GM23338 (cell line): ENCODE measurements at regions not wholly inside any gene's neighbourhood (a gene's known extent, or its start where the extent isn't known, plus 50 kb on each side); places are given as distances from the start of the nearest gene placed in this dataset.
"Not testable (repeated sequence)": the region's sequence is repeated elsewhere in the genome, so short reads cannot be mapped to it uniquely, and the experiment has no call there.

Experiments
- ATAC-seq: fragments of 200-7000 bp; cut with Tn5 transposase; 3 replicates; pipeline ENCODE4 v1.9.1; 2020
- DNase-seq: peaks from one replicate; pipeline ENCODE4 v3.0.0-alpha.2; 2015; ENCODE audit warnings: low spot score
- H2AFZ ChIP-seq: fragments of 200-600 bp; sonication (generic); 2 replicates; pipeline ENCODE4 v1.8.0; 2016; ENCODE audit warnings: antibody characterized with exemption, mild to moderate bottlenecking, moderate library complexity
- H3F3A ChIP-seq: fragments of 200-600 bp; sonication (generic); replicated peaks from 2 replicates; pipeline ENCODE4 v1.8.0; 2017; ENCODE audit warnings: antibody characterized with exemption, mixed run types, low read depth
- H3K27ac ChIP-seq: fragments of 200-600 bp; sonication (generic); 2 replicates; pipeline ENCODE4 v1.6.1; 2016; ENCODE audit warnings: low read depth
- H3K27me3 ChIP-seq: fragments of 200-600 bp; sonication (generic); 2 replicates; pipeline ENCODE4 v1.8.0; 2016; ENCODE audit warnings: mild to moderate bottlenecking, mixed run types, moderate library complexity; ENCODE audit not compliant: insufficient read depth
- H3K36me3 ChIP-seq: fragments of 200-600 bp; sonication (generic); 2 replicates; pipeline ENCODE4 v1.8.0; 2016; ENCODE audit warnings: mild to moderate bottlenecking; ENCODE audit not compliant: insufficient read depth
- H3K4me1 ChIP-seq: fragments of 200-600 bp; sonication (generic); 2 replicates; pipeline ENCODE4 v1.8.0; 2016; ENCODE audit warnings: mild to moderate bottlenecking, moderate library complexity; ENCODE audit not compliant: insufficient read depth
- H3K4me2 ChIP-seq: fragments of 200-600 bp; sonication (generic); 2 replicates; pipeline ENCODE4 v1.7.1; 2017; ENCODE audit warnings: mixed run types
- H3K4me3 ChIP-seq: fragments of 200-600 bp; sonication (generic); 2 replicates; pipeline ENCODE4 v1.6.1; 2016; ENCODE audit warnings: mixed run types
- H3K79me2 ChIP-seq: fragments of 200-600 bp; sonication (generic); replicated peaks from 2 replicates; pipeline ENCODE4 v1.8.0; 2017; ENCODE audit warnings: mild to moderate bottlenecking; ENCODE audit not compliant: insufficient read depth
- H3K9me2 ChIP-seq: fragments of 200-600 bp; sonication (generic); 2 replicates; pipeline ENCODE4 v1.8.0; 2017; ENCODE audit not compliant: insufficient read depth
- H4K20me1 ChIP-seq: fragments of 200-600 bp; sonication (generic); replicated peaks from 2 replicates; pipeline ENCODE4 v1.8.0; 2017; ENCODE audit warnings: mild to moderate bottlenecking; ENCODE audit not compliant: insufficient read depth
- H3K27ac Mint-ChIP-seq: 2 replicates; pipeline ENCODE4 v1.8.0; 2020; ENCODE audit warnings: inconsistent platforms, mild to moderate bottlenecking, moderate library complexity, mixed read lengths
- H3K27me3 Mint-ChIP-seq: 3 replicates; pipeline ENCODE4 v1.8.0; 2022; ENCODE audit warnings: low read depth, mild to moderate bottlenecking, moderate library complexity, mixed read lengths, inconsistent platforms; ENCODE audit not compliant: insufficient read depth, poor library complexity
- H3K36me3 Mint-ChIP-seq: 3 replicates; pipeline ENCODE4 v1.8.0; 2021; ENCODE audit warnings: low read depth, mild to moderate bottlenecking, inconsistent platforms, moderate library complexity, mixed read lengths
- H3K4me1 Mint-ChIP-seq: 3 replicates; pipeline ENCODE4 v1.8.0; 2020; ENCODE audit warnings: mild to moderate bottlenecking, inconsistent platforms, mixed read lengths
- H3K4me3 Mint-ChIP-seq: 3 replicates; pipeline ENCODE4 v1.8.0; 2021; ENCODE audit warnings: moderate library complexity, mild to moderate bottlenecking, inconsistent platforms, mixed read lengths
- H3K9me3 Mint-ChIP-seq: 3 replicates; pipeline ENCODE4 v1.8.0; 2020; ENCODE audit warnings: moderate library complexity, mild to moderate bottlenecking, inconsistent platforms, mixed read lengths
- EZH2phosphoT487 ChIP-seq: fragments of 200-600 bp; sonication (generic); IDR thresholded peaks from one replicate; pipeline ENCODE4 v1.8.1; 2018; ENCODE audit warnings: antibody characterized with exemption; ENCODE audit not compliant: unreplicated experiment
- JUNB ChIP-seq: IDR thresholded peaks from one replicate; pipeline ENCODE4 v1.6.1; 2016; ENCODE audit warnings: antibody characterized with exemption; ENCODE audit not compliant: unreplicated experiment
- NANOG ChIP-seq: IDR thresholded peaks from 2 replicates; pipeline ENCODE4 v1.6.1; 2016; ENCODE audit warnings: antibody characterized with exemption, borderline replicate concordance
- POLR2AphosphoS5 ChIP-seq: IDR thresholded peaks from 2 replicates; pipeline ENCODE4 v1.6.1; 2016; ENCODE audit warnings: antibody characterized with exemption, low read depth
- STAT1 ChIP-seq: IDR thresholded peaks from one replicate; pipeline ENCODE4 v1.6.1; 2016; ENCODE audit warnings: antibody characterized with exemption; ENCODE audit not compliant: unreplicated experiment
- ZNF114 ChIP-seq: fragments of 250-450 bp; sonication (Bioruptor Pico); IDR thresholded peaks from 2 replicates; pipeline ENCODE4 v1.5.0; 2020; ENCODE audit warnings: mild to moderate bottlenecking, moderate library complexity
- ZNF331 ChIP-seq: fragments of 250-450 bp; sonication (Bioruptor Pico); IDR thresholded peaks from 2 replicates; pipeline ENCODE4 v1.5.0; 2020; ENCODE audit warnings: low read depth, mild to moderate bottlenecking, moderate library complexity
- TF ChIP-seq, protein P1 (sequence below): fragments of 250-450 bp; sonication (Bioruptor Pico); IDR thresholded peaks from 2 replicates; pipeline ENCODE4 v1.5.0; 2020; ENCODE audit warnings: mild to moderate bottlenecking, moderate library complexity
- TF ChIP-seq, protein P2 (sequence below), 2 experiments: fragments of 200-600 bp in 1 of 2; sonication (generic) in 1 of 2; conservative IDR thresholded peaks; 2 replicates each; pipeline versions ENCODE4 v1.5.1 to v1.6.1; 2016 to 2017; ENCODE audit warnings: antibody characterized with exemption in 2 of 2, low read depth in 2 of 2, mild to moderate bottlenecking in 2 of 2, moderate library complexity in 1 of 2

DNA sequence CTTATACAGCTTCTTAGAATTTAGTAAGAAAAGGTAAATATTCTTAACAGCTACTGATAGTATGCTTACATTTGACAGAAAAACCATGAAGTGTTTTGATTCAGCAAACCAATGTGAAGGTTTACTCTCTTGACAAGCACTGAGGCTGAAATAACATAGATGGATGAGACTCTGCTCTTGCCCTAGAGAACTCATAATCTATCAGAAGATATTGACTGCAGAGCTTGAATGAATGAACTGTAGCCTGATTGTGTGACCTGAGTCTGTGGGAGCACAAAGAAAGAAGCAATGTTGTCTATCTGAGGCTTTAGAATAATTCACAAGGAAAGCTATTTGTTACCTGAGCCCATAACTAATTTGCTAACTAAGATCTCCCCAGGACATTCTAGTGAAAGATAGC is 1235.3 kb downstream of the OLFM4 start (continued):
- TF ChIP-seq, protein P1, sequence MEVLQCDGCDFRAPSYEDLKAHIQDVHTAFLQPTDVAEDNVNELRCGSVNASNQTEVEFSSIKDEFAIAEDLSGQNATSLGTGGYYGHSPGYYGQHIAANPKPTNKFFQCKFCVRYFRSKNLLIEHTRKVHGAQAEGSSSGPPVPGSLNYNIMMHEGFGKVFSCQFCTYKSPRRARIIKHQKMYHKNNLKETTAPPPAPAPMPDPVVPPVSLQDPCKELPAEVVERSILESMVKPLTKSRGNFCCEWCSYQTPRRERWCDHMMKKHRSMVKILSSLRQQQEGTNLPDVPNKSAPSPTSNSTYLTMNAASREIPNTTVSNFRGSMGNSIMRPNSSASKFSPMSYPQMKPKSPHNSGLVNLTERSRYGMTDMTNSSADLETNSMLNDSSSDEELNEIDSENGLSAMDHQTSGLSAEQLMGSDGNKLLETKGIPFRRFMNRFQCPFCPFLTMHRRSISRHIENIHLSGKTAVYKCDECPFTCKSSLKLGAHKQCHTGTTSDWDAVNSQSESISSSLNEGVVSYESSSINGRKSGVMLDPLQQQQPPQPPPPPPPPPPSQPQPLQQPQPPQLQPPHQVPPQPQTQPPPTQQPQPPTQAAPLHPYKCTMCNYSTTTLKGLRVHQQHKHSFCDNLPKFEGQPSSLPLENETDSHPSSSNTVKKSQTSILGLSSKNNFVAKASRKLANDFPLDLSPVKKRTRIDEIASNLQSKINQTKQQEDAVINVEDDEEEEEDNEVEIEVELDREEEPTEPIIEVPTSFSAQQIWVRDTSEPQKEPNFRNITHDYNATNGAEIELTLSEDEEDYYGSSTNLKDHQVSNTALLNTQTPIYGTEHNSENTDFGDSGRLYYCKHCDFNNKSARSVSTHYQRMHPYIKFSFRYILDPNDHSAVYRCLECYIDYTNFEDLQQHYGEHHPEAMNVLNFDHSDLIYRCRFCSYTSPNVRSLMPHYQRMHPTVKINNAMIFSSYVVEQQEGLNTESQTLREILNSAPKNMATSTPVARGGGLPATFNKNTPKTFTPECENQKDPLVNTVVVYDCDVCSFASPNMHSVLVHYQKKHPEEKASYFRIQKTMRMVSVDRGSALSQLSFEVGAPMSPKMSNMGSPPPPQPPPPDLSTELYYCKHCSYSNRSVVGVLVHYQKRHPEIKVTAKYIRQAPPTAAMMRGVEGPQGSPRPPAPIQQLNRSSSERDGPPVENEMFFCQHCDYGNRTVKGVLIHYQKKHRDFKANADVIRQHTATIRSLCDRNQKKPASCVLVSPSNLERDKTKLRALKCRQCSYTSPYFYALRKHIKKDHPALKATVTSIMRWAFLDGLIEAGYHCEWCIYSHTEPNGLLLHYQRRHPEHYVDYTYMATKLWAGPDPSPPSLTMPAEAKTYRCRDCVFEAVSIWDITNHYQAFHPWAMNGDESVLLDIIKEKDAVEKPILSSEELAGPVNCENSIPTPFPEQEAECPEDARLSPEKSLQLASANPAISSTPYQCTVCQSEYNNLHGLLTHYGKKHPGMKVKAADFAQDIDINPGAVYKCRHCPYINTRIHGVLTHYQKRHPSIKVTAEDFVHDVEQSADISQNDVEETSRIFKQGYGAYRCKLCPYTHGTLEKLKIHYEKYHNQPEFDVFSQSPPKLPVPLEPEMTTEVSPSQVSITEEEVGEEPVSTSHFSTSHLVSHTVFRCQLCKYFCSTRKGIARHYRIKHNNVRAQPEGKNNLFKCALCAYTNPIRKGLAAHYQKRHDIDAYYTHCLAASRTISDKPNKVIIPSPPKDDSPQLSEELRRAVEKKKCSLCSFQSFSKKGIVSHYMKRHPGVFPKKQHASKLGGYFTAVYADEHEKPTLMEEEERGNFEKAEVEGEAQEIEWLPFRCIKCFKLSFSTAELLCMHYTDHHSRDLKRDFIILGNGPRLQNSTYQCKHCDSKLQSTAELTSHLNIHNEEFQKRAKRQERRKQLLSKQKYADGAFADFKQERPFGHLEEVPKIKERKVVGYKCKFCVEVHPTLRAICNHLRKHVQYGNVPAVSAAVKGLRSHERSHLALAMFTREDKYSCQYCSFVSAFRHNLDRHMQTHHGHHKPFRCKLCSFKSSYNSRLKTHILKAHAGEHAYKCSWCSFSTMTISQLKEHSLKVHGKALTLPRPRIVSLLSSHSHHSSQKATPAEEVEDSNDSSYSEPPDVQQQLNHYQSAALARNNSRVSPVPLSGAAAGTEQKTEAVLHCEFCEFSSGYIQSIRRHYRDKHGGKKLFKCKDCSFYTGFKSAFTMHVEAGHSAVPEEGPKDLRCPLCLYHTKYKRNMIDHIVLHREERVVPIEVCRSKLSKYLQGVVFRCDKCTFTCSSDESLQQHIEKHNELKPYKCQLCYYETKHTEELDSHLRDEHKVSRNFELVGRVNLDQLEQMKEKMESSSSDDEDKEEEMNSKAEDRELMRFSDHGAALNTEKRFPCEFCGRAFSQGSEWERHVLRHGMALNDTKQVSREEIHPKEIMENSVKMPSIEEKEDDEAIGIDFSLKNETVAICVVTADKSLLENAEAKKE (CRISPR knock-in tag), result no peak
- TF ChIP-seq JUNB (no peak), STAT1 (no peak), ZNF331 (no peak), EZH2phosphoT487 (no peak), ZNF114 (CRISPR knock-in tag) (no peak)
- TF ChIP-seq, protein P2, sequence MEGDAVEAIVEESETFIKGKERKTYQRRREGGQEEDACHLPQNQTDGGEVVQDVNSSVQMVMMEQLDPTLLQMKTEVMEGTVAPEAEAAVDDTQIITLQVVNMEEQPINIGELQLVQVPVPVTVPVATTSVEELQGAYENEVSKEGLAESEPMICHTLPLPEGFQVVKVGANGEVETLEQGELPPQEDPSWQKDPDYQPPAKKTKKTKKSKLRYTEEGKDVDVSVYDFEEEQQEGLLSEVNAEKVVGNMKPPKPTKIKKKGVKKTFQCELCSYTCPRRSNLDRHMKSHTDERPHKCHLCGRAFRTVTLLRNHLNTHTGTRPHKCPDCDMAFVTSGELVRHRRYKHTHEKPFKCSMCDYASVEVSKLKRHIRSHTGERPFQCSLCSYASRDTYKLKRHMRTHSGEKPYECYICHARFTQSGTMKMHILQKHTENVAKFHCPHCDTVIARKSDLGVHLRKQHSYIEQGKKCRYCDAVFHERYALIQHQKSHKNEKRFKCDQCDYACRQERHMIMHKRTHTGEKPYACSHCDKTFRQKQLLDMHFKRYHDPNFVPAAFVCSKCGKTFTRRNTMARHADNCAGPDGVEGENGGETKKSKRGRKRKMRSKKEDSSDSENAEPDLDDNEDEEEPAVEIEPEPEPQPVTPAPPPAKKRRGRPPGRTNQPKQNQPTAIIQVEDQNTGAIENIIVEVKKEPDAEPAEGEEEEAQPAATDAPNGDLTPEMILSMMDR (conservative IDR thresholded peaks at IDR 0.05; ENCODE audit: low read depth in 2 of 2), result no peak

DNA sequence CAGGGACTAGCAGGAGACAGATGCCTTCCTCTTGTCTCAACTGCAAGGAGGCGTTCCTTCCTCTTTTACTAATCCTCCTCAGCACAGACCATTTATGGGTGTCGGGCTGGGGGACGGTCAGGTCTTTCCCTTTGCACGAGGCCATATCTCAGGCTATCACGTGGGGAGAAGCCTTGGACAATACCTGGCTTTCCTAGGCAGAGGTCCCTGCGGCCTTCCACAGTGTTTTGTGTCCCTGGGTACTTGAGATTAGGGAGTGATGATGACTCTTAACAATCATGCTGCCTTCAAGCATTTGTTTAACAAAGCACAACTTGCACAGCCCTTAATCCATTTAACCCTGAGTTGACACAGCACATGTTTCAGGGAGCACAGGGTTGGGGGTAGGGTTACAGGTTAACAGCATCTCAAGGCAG is 1238.6 kb downstream of the OLFM4 start:
- not testable (repeated sequence) for H3K4me3 Mint-ChIP-seq, H4K20me1 ChIP-seq, H2AFZ ChIP-seq, H3K4me3 ChIP-seq, H3K27me3 Mint-ChIP-seq, H3K27me3 ChIP-seq, H3K9me3 Mint-ChIP-seq, H3K36me3 ChIP-seq, H3F3A ChIP-seq, H3K9me2 ChIP-seq
- Histone ChIP-seq H3K4me2 (peak overlapping the region; percentile 36), H3K79me2 (peaks cover 36% of the 10 kb centered on the region), H3K4me1 (peaks cover 38% of the 10 kb centered on the region), H3K27ac (peak overlapping the region; percentile 99)
- 0 out of 2 replicates have a peak, but pooled peaks have one; percentile 31 for TF ChIP-seq ZNF114 (CRISPR knock-in tag)
- peak; percentile 83 for TF ChIP-seq NANOG
- 0 out of 2 replicates have a peak, but pooled peaks have one; percentile 27 for TF ChIP-seq POLR2AphosphoS5
- peaks cover 21% of the 10 kb centered on the region; the same call in 2 of the 3 replicates for H3K36me3 Mint-ChIP-seq
- H3K4me1 Mint-ChIP-seq, result peaks cover 60% of the 10 kb centered on the region
- H3K27ac Mint-ChIP-seq, result peak overlapping the region; percentile 54; the same call in 1 of the 2 replicates
- ATAC-seq (peak; percentile 61), DNase-seq (peak; percentile 63)
